ENCODE measurements at regions not wholly inside any gene's neighbourhood (a gene's known extent, or its start where the extent isn't known, plus 50 kb on each side); places are given as distances from the start of the nearest gene placed in this dataset.

DNA sequence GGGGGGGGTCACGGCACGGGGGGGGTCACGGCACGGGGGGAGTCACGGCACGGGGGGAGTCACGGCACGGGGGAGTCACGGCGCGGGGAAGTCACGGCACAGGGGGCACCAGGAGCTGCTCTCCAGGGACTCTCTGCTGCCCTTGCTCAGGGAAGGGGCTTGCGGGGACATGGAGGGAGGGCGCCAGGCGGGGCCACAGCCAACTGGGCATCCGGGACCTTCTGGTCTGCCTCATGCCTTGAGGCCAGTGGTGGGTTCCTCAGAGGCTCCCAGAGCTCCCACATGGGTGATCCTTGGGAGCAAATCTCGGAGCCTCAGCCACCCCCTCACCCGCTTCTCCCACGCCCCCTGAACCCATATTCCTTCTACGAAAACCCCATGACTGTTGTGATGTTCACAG lies 55.8 kb upstream of the TMEM18 start:
- no peak overlapping the region for H3K27ac ChIP-seq (ENCODE audit: extremely low read depth, low read depth, low read length)
- POLR2A ChIA-PET: no interaction called here
- CTCF ChIA-PET: no interaction called here
- H3K9me3 ChIP-seq (ENCODE audit: control insufficient read depth, insufficient read depth, low read depth, low read length): no peaks in the 10 kb centered on the region
- no peaks in the 10 kb centered on the region for H3K4me1 ChIP-seq (ENCODE audit: control insufficient read depth, insufficient read depth, low read length)
- TF ChIP-seq, protein P1, sequence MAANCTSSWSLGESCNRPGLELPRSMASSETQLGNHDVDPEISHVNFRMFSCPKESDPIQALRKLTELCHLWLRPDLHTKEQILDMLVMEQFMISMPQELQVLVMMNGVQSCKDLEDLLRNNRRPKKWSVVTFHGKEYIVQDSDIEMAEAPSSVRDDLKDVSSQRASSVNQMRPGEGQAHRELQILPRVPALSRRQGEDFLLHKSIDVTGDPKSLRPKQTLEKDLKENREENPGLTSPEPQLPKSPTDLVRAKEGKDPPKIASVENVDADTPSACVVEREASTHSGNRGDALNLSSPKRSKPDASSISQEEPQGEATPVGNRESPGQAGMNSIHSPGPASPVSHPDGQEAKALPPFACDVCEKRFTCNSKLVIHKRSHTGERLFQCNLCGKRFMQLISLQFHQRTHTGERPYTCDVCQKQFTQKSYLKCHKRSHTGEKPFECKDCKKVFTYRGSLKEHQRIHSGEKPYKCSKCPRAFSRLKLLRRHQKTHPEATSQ (tag by site-specific recombination; IDR thresholded peaks at IDR 0.05): no peak
- TF ChIP-seq ZNF175 (tag by site-specific recombination; IDR thresholded peaks at IDR 0.05): no peak
- TF ChIP-seq ZNF211 (tag by site-specific recombination; IDR thresholded peaks at IDR 0.05; ENCODE audit: low read depth): no peak
- TF ChIP-seq, protein P2, sequence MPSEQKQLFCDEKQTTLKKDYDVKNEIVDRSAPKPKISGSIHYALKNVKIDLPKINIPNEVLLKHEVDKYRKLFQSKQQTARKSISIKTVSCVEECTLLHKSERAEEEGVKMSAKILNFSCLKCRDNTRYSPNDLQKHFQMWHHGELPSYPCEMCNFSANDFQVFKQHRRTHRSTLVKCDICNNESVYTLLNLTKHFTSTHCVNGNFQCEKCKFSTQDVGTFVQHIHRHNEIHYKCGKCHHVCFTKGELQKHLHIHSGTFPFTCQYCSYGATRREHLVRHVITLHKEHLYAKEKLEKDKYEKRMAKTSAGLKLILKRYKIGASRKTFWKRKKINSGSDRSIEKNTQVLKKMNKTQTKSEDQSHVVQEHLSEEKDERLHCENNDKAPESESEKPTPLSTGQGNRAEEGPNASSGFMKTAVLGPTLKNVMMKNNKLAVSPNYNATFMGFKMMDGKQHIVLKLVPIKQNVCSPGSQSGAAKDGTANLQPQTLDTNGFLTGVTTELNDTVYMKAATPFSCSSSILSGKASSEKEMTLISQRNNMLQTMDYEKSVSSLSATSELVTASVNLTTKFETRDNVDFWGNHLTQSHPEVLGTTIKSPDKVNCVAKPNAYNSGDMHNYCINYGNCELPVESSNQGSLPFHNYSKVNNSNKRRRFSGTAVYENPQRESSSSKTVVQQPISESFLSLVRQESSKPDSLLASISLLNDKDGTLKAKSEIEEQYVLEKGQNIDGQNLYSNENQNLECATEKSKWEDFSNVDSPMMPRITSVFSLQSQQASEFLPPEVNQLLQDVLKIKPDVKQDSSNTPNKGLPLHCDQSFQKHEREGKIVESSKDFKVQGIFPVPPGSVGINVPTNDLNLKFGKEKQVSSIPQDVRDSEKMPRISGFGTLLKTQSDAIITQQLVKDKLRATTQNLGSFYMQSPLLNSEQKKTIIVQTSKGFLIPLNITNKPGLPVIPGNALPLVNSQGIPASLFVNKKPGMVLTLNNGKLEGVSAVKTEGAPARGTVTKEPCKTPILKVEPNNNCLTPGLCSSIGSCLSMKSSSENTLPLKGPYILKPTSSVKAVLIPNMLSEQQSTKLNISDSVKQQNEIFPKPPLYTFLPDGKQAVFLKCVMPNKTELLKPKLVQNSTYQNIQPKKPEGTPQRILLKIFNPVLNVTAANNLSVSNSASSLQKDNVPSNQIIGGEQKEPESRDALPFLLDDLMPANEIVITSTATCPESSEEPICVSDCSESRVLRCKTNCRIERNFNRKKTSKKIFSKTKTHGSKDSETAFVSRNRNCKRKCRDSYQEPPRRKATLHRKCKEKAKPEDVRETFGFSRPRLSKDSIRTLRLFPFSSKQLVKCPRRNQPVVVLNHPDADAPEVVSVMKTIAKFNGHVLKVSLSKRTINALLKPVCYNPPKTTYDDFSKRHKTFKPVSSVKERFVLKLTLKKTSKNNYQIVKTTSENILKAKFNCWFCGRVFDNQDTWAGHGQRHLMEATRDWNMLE (tag by site-specific recombination; conservative IDR thresholded peaks at IDR 0.05; ENCODE audit: low read depth): no peak
- no peak for TF ChIP-seq ZFP69B (tag by site-specific recombination; IDR thresholded peaks at IDR 0.05)
- TF ChIP-seq BCL11A (tag by site-specific recombination; IDR thresholded peaks at IDR 0.05; ENCODE audit: low read depth): no peak
- TF ChIP-seq ZNF596 (tag by site-specific recombination; IDR thresholded peaks at IDR 0.05): no peak
- TF ChIP-seq ZBTB11 (tag by site-specific recombination; conservative IDR thresholded peaks at IDR 0.05; ENCODE audit: low read depth): no peak
- TF ChIP-seq ZNF521 (tag by site-specific recombination; IDR thresholded peaks at IDR 0.05): no peak
- TF ChIP-seq ZNF202 (tag by site-specific recombination; IDR thresholded peaks at IDR 0.05; ENCODE audit: borderline replicate concordance): no peak
- TF ChIP-seq ZBTB7A (tag by site-specific recombination; IDR thresholded peaks at IDR 0.05; ENCODE audit: low read depth): no peak
- TF ChIP-seq ZNF404 (tag by site-specific recombination; IDR thresholded peaks at IDR 0.05): no peak
- TF ChIP-seq ZBTB48 (tag by site-specific recombination; IDR thresholded peaks at IDR 0.05): no peak
- TF ChIP-seq ZBTB10 (tag by site-specific recombination; IDR thresholded peaks at IDR 0.05): no peak
- TF ChIP-seq ZNF174 (tag by site-specific recombination; IDR thresholded peaks at IDR 0.05): no peak
- no peak for TF ChIP-seq ZNF585B (tag by site-specific recombination; IDR thresholded peaks at IDR 0.05)
- no peak for TF ChIP-seq ZNF549 (tag by site-specific recombination; IDR thresholded peaks at IDR 0.05)
- TF ChIP-seq SCRT2 (tag by site-specific recombination; IDR thresholded peaks at IDR 0.05): no peak
- no peaks in the 10 kb centered on the region for H3K36me3 ChIP-seq (ENCODE audit: control insufficient read depth in 2 of 2, insufficient read depth in 1 of 2, low read length in 2 of 2)
- no peak overlapping the region for H3K4me3 ChIP-seq (ENCODE audit: low read depth, low read length)
